AG08396 (cell line): ENCODE measurements at regions not wholly inside any gene's neighbourhood (a gene's known extent, or its start where the extent isn't known, plus 50 kb on each side); places are given as distances from the start of the nearest gene placed in this dataset.

Source experiments
- DNase-seq: peaks from one replicate; pipeline ENCODE4 v3.0.0; 2012; ENCODE audit warnings: low spot score, mixed read lengths

DNA sequence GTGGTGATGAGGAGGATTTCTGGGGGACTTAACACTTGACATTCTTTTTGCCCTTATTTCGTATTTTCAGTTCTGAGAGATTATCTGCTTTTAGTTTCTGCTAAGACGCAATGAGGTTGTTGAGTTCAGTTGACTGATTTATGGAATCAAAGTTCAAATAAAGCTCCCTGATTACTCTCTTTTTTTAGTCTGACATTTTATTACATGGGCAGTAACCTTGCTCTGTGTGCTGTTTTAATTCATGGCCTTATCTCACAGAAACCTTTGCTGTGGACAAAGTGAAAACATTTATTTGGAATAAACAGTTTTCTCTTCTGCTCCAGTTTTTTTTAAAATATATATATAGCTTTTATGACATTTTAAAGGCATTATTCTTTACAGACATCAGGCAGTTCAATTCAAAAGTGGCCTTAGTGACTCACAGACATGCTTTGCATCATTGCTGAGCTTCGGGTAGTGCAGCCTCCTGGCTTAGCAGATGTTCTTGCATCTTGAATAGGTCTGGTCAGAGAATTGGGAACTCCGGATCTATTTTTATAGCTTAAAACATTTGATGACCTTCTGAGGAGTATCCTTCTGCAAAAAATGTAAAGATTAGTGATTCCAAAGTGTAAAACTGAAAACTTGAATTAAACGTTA is 162.9 kb downstream of the FAM170A start:
- DNase-seq: no peak

DNA sequence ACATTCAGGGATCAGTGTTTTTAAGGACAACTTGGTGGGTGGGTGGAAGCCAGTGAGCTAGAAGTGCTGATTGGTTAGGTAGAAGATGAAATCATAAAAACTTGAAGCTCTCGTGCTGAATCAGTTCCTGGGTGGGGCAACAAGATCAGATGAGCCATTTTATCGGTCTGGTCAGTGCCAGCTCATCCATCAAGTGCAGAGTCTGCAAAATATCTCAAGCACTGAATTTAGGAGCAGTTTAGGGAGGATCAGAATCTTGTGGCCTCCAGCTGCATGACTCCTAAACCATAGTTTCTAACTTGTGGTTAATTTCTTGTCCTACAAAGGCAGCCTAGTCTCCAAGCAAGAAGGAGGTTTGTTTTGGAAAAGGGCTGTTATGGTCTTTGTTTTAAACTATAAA is 166.4 kb downstream of the FAM170A start:
- no peak for DNase-seq

GRCh38 chr5:119801570-119801969 is 172.2 kb downstream of the FAM170A start:
- no peak for DNase-seq

GRCh38 chr5:119808024-119808423 is 178.7 kb downstream of the FAM170A start:
- DNase-seq: no peak

GRCh38 chr5:119808474-119808873 is 179.1 kb downstream of the FAM170A start:
- DNase-seq: no peak

- DNase-seq: no peak
These were observed 180.9 kb downstream of the FAM170A start for GRCh38 chr5:119810217-119810616.

- no peak for DNase-seq
These were observed 182.1 kb downstream of the FAM170A start for GRCh38 chr5:119811458-119811857.

- no peak for DNase-seq
These were observed 185.3 kb downstream of the FAM170A start for GRCh38 chr5:119814655-119815054.

GRCh38 chr5:119816055-119816454 is 186.7 kb downstream of the FAM170A start:
- no peak for DNase-seq

GRCh38 chr5:119820016-119820415 is 190.7 kb downstream of the FAM170A start:
- no peak for DNase-seq

DNA sequence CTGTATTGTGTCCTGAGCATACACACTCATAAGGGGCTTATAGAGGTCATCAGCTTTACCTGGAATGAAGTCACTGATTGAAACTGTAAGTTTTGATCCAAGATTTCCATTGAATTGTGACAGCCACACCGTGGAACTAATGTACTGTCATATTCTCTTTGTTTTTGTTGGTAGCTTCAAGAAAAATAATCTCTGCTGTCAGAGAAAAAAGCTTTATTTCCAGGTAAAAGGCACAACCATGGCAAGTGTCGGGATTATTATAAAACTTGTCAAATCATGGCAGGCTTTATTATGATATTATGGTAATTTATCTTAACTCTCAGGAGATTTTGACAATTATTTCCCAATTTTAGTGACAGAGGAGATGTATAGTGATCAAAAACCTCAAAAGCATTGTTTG is 191.2 kb downstream of the FAM170A start:
- DNase-seq: no peak

DNA sequence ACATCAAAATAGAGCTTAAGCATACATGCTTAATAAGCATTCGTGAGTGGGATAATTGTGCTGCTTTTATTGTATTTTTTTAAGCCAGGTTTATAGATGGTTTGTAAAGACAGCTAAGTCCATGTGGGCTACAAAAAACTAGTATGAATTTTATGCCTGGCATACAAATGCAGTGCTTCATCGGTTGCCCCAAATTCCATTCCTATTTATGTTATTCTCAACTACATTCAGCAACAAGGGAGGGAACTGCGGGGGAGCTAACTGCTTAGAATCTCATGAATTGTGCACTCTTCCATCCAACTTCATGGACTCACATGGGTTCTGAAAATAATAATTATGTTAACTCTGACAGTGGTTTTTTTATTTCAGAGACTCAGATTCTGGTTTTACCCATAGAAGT is 199.2 kb downstream of the FAM170A start:
- DNase-seq: no peak

DNA sequence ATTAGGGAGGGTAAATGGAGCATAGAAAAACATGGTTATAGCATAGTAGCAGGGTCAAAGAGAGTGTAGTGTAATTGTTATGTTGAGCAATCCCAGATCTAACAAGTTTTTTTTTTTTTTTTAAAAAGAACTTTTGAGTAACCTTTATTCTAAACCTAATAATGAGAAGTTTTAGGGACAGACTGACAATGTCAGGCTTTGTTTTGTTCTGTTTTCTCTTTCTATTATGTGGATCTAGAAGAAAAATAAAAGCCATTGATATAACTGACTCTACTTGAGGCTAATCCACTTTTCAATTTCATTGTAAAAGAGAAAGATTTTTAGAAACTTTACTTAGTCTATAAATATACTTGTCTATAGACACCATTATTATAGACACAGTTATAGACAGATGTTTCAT is 200.0 kb downstream of the FAM170A start:
- DNase-seq: no peak

DNA sequence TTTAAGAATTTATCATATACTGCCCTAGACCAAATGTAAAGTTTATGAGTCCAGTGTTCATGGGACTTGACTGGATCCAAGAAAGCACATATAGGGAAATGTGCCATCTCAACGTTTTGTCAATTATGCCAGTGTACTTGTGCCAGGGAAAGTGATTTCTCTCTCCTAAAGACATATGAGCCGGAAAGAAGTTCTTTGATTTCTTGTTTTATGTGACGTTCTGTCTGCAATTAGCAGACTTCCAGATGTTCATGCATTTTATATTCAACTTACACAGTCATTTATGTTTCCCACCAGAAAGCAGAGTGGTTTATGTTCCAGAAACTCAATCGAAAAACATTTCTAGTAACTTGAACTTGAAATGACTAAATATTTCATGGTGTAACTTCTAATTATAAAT is 203.8 kb downstream of the FAM170A start:
- DNase-seq: no peak

GRCh38 chr5:119840175-119840574 is 210.8 kb downstream of the FAM170A start:
- no peak for DNase-seq

DNA sequence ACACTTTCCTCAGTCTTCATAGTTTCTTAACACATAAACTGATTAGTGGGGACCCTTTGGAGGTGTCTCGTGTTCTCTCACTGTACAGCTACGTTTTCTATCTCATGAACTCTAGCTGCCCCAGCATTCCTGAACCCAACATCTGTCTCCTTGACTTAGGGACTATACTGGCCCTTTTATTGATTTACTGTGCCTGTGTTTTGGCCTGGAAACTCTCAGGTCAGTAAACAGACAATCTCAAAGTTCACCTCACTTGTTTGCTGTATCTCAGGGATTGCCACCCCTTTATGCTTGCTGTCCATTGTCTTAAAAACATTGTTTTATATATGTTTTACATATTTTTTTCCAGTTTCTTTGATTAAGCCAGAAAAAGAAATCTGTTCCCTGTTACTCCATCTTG is 222.8 kb downstream of the FAM170A start:
- no peak for DNase-seq

- DNase-seq: no peak
These were observed 231.1 kb downstream of the FAM170A start for GRCh38 chr5:119860463-119860862.

DNA sequence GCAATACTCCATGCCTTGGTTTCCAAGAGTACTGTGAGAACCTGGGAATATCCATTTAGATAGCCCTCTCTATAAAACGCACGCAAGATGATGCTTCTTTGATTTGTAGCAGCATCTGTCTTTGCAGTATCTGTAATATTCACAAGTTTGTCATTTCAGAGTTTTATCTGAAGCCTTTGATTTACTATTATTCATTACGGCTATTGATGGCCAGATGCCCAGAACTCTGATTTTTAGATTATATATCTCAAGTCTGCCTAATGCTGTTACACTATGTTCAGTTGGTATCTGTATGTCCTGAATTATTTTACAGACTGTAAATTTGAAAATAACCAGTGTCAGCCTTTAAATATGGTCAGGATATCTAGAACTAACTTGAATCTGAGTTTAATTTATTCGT is 233.3 kb downstream of the FAM170A start:
- no peak for DNase-seq

GRCh38 chr5:119864286-119864685 is 234.9 kb downstream of the FAM170A start:
- DNase-seq: no peak

DNA sequence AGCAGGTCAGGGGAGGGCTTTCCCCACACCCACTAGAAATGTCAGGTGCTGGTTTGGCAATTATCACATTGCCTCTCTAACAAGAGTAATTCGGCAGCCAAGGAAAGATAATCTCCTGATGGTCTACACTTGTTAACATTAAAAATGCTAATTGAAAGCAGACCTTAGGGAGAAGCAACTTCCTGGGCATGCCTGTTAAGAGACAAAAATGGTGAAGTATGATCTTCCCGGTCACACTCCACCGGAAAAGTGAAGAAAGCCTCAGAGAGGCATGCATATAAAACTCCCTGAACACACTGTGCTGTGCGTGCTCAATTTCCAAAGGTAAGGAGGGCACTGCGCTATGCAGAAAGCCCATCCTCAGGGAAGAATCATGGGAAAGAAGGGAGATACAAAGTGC is 244.3 kb downstream of the FAM170A start:
- DNase-seq: no peak

GRCh38 chr5:119876522-119876921 is 247.2 kb downstream of the FAM170A start:
- DNase-seq: no peak

- no peak for DNase-seq
These were observed 249.4 kb downstream of the FAM170A start for GRCh38 chr5:119878712-119879111.

DNA sequence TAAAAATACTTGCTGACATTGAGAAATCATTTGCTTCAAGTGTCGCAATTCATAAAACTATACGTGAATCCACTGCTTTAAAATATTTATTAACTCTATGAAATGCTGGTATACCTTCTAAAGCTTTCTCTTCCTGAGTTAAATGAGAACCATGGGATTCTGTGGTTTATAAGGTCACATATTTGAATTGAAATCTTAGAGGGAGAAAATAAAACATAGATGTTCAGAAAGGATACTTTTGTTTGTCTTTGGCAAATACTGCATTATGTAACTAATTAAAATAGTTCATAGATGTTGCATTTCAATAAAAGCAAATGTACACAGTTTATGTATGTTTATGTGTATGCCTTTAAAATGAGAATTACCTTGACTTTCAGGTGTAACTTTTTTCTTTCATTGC is 250.1 kb downstream of the FAM170A start:
- DNase-seq: no peak

GRCh38 chr5:119895066-119895465 is 265.7 kb downstream of the FAM170A start:
- no peak for DNase-seq
